Activated T-helper 17 cell treated with anti-CD3 and anti-CD28 coated beads, Interleukin-2, amount 50 U/mL, for 72 hours (primary cell): ENCODE measurements at regions not wholly inside any gene's neighbourhood (a gene's known extent, or its start where the extent isn't known, plus 50 kb on each side); places are given as distances from the start of the nearest gene placed in this dataset.

Experiments used
- ATAC-seq: fragments of 150-1000 bp; cut with Tn5 transposase; replicated peaks from 2 replicates; pipeline ENCODE4 v1.10.0; 2021; ENCODE audit warnings: mild to moderate bottlenecking, moderate library complexity
- H3K27ac Mint-ChIP-seq: one replicate; pipeline ENCODE4 v1.8.0; 2022; ENCODE audit warnings: mixed read lengths
- H3K27me3 Mint-ChIP-seq: one replicate; pipeline ENCODE4 v1.8.0; 2022; ENCODE audit warnings: mixed read lengths
- H3K36me3 Mint-ChIP-seq: one replicate; pipeline ENCODE4 v1.8.0; 2022; ENCODE audit warnings: low read depth, mild to moderate bottlenecking, mixed read lengths
- H3K4me1 Mint-ChIP-seq: one replicate; pipeline ENCODE4 v1.8.0; 2022; ENCODE audit warnings: mixed read lengths
- H3K4me3 Mint-ChIP-seq: one replicate; pipeline ENCODE4 v1.8.0; 2022; ENCODE audit warnings: mild to moderate bottlenecking, mixed read lengths
- H3K9me3 Mint-ChIP-seq: one replicate; pipeline ENCODE4 v1.8.0; 2022; ENCODE audit warnings: mixed read lengths

- Mint-ChIP-seq H3K9me3 (peaks cover 7% of the 10 kb centered on the region), H3K36me3 (no peaks in the 10 kb centered on the region), H3K4me3 (no peak overlapping the region), H3K4me1 (no peaks in the 10 kb centered on the region), H3K27ac (no peak overlapping the region), H3K27me3 (no peaks in the 10 kb centered on the region)
- no peak for ATAC-seq
Observed at GRCh38 chr7:46134795-46135194, 213.7 kb upstream of the IGFBP3 start.

GRCh38 chr7:46134385-46134784 lies 213.3 kb upstream of the IGFBP3 start:
- no peaks in the 10 kb centered on the region for H3K27me3 Mint-ChIP-seq
- no peak overlapping the region for H3K27ac Mint-ChIP-seq
- no peak for ATAC-seq
- H3K9me3 Mint-ChIP-seq, result peaks cover 7% of the 10 kb centered on the region
- no peaks in the 10 kb centered on the region for H3K4me1 Mint-ChIP-seq
- no peaks in the 10 kb centered on the region for H3K36me3 Mint-ChIP-seq
- no peak overlapping the region for H3K4me3 Mint-ChIP-seq

DNA sequence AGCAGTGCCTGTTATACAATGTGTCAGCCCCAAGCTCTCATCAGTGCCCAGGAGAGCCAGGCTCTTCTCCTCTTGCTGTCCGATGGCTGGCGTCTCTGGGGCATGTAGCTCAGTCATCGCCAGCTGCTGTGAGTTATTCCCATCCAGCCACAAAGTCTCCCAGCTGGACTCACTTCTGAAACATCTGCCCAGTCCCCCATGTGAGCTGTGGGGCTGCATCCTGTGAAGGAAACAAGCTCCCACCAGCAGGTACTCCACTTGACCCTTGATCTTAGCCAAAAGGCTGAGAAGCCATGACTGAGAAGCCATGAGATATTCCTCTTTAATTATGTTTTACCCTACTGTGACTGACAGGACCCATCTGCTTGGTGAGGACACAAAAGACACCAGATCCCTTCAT lies 212.7 kb upstream of the IGFBP3 start:
- ATAC-seq, result no peak
- Mint-ChIP-seq H3K4me3 (no peak overlapping the region), H3K9me3 (peaks cover 7% of the 10 kb centered on the region), H3K36me3 (no peaks in the 10 kb centered on the region), H3K4me1 (no peaks in the 10 kb centered on the region), H3K27me3 (no peaks in the 10 kb centered on the region), H3K27ac (no peak overlapping the region)

- Mint-ChIP-seq H3K4me3 (no peak overlapping the region), H3K27ac (no peak overlapping the region), H3K4me1 (no peaks in the 10 kb centered on the region), H3K27me3 (no peaks in the 10 kb centered on the region), H3K36me3 (no peaks in the 10 kb centered on the region), H3K9me3 (peaks cover 7% of the 10 kb centered on the region)
- no peak for ATAC-seq
Observed at GRCh38 chr7:46133072-46133471, 212.0 kb upstream of the IGFBP3 start.

DNA sequence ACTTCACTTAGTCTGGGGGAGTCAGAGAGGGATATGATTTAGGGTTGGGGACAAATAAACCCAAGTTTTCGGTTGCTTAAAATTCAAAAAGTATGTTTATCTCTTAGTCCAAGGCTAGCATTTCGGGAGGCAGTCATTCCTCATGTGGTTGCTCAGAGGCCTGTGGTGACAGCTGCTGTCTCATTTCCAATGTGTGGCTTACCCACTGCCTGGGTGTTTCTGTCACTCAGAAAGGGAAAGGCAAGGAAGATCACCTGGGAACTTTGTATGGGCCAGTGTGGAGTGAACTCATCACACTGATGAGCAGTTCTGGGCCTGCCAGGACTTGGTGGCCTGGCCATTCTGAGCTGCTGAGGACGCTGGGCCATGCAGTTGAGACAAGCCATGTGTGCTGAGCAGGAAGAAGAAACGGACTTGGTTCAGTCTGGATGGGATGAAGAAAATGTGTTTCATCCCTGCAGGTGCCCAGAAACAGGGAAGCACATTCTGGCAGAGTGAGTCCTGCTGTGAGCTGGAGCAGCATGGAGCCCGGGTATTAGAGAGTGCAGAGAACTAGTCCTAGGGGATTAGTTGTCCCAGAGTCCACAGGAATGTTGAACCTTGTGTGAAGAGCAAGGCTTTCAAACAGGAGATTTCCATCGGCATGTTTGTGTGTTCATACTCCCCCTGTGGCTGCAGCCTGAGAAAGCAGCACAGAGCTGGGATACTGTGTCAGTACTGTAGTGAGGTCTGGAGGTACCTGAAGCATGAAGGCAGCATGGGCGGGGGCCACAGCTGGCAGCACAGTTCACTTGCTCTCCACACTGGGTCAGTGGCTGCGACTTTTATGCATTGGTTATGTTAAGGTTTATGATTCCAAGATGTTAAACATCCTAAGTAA lies 211.1 kb upstream of the IGFBP3 start:
- no peaks in the 10 kb centered on the region for H3K27me3 Mint-ChIP-seq
- peaks cover 7% of the 10 kb centered on the region for H3K9me3 Mint-ChIP-seq
- H3K4me1 Mint-ChIP-seq, result no peaks in the 10 kb centered on the region
- no peak for ATAC-seq
- no peak overlapping the region for H3K27ac Mint-ChIP-seq
- H3K4me3 Mint-ChIP-seq, result no peak overlapping the region
- H3K36me3 Mint-ChIP-seq, result no peaks in the 10 kb centered on the region

DNA sequence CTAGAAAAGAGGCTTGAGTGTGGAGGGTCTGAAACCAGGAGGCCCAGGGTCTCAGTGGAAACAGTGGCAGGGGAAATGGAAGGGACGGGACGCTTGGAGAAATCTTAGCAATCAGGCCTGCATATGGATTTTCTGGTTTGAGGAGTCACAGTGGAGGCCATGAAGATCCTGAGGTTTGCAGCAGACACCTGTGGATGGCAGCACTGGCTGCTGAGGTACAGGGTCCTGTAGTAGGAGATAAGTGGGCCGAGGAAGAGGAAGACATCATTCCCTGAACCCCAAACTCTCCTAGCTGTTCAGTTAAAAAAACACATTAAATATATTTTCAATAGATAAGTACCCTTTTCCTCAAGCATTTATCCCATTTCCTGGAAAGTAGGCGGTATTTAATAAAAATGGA lies 208.8 kb upstream of the IGFBP3 start:
- Mint-ChIP-seq H3K9me3 (peaks cover 7% of the 10 kb centered on the region), H3K27ac (no peak overlapping the region), H3K4me1 (no peaks in the 10 kb centered on the region), H3K36me3 (no peaks in the 10 kb centered on the region), H3K27me3 (no peaks in the 10 kb centered on the region), H3K4me3 (no peak overlapping the region)
- no peak for ATAC-seq

GRCh38 chr7:46127814-46128213 lies 206.7 kb upstream of the IGFBP3 start:
- ATAC-seq, result no peak
- Mint-ChIP-seq H3K4me1 (no peaks in the 10 kb centered on the region), H3K4me3 (no peak overlapping the region), H3K27me3 (no peaks in the 10 kb centered on the region), H3K27ac (no peak overlapping the region), H3K36me3 (no peaks in the 10 kb centered on the region), H3K9me3 (peaks cover 7% of the 10 kb centered on the region)

DNA sequence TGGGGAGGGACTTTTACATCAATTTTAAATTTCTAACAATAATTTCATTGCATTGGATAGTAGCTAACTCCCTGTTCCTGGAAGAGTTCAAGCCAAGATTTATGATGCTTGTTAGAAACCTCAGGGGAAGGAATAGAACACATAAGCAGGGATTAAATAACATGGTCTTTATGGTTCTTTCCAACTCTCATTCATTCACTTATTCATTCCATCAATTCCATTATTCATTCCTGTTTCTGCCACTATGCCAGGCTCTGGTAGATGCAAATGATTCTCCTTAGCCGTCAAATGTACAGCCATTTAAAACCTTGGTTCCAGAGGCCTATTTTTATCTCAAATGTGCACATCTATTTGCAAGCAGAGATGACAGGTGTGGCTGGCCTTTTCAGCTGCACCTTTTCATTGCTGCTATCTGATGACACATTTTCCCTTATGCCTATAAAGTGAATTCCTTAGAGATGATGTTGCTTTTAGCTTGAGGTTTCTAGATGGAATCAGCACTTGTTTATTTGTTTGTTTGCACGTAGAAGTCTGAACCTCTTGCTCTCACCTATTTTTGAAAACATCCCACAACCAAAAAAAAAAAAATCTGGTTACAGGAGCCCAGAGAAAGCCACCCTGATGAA lies 205.7 kb upstream of the IGFBP3 start:
- Mint-ChIP-seq H3K4me1 (no peaks in the 10 kb centered on the region), H3K4me3 (no peak overlapping the region), H3K27me3 (no peaks in the 10 kb centered on the region), H3K36me3 (no peaks in the 10 kb centered on the region), H3K27ac (no peak overlapping the region), H3K9me3 (peaks cover 7% of the 10 kb centered on the region)
- ATAC-seq, result no peak

- Mint-ChIP-seq H3K4me3 (no peak overlapping the region), H3K36me3 (no peaks in the 10 kb centered on the region), H3K4me1 (no peaks in the 10 kb centered on the region), H3K27me3 (no peaks in the 10 kb centered on the region), H3K27ac (no peak overlapping the region), H3K9me3 (no peaks in the 10 kb centered on the region)
- ATAC-seq, result no peak
Observed at GRCh38 chr7:46123756-46124343, 202.8 kb upstream of the IGFBP3 start.

- no peak for ATAC-seq
- no peak overlapping the region for H3K27ac Mint-ChIP-seq
- no peaks in the 10 kb centered on the region for H3K36me3 Mint-ChIP-seq
- H3K27me3 Mint-ChIP-seq, result no peaks in the 10 kb centered on the region
- H3K4me3 Mint-ChIP-seq, result no peak overlapping the region
- H3K9me3 Mint-ChIP-seq, result no peaks in the 10 kb centered on the region
- H3K4me1 Mint-ChIP-seq, result no peaks in the 10 kb centered on the region
Observed at GRCh38 chr7:46115410-46115809, 194.3 kb upstream of the IGFBP3 start.

DNA sequence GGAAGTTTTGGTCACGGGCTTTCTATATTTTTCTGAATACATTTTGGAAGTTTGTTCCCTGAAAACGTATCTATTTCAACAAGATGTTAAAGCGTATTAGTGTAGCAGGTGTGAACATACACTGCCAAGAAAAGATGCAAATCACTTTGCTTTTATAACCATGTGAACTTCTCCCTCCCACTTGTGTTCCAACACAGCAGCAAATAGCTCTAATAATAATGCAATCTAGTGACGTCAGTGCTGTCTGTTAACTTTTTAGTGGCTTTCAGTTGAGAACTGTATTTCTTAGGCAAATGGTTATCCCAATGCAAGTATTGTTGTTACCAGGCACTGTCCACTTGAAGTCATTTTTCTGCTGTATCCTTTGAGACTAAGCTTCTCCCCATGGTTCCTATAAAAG lies 188.4 kb upstream of the IGFBP3 start:
- H3K36me3 Mint-ChIP-seq, result no peaks in the 10 kb centered on the region
- no peaks in the 10 kb centered on the region for H3K27me3 Mint-ChIP-seq
- peaks cover 3% of the 10 kb centered on the region for H3K9me3 Mint-ChIP-seq
- H3K4me3 Mint-ChIP-seq, result no peak overlapping the region
- no peaks in the 10 kb centered on the region for H3K4me1 Mint-ChIP-seq
- H3K27ac Mint-ChIP-seq, result no peak overlapping the region
- ATAC-seq, result no peak

- H3K4me1 Mint-ChIP-seq, result no peaks in the 10 kb centered on the region
- no peaks in the 10 kb centered on the region for H3K27me3 Mint-ChIP-seq
- peaks cover 3% of the 10 kb centered on the region for H3K9me3 Mint-ChIP-seq
- ATAC-seq, result no peak
- no peak overlapping the region for H3K4me3 Mint-ChIP-seq
- H3K36me3 Mint-ChIP-seq, result no peaks in the 10 kb centered on the region
- H3K27ac Mint-ChIP-seq, result no peak overlapping the region
Observed at GRCh38 chr7:46108272-46108671, 187.2 kb upstream of the IGFBP3 start.

- no peak for ATAC-seq
- Mint-ChIP-seq H3K36me3 (no peaks in the 10 kb centered on the region), H3K4me3 (no peak overlapping the region), H3K4me1 (no peaks in the 10 kb centered on the region), H3K9me3 (peaks cover 3% of the 10 kb centered on the region), H3K27ac (no peak overlapping the region), H3K27me3 (no peaks in the 10 kb centered on the region)
Observed at GRCh38 chr7:46107610-46108217, 186.6 kb upstream of the IGFBP3 start.

- H3K4me3 Mint-ChIP-seq, result no peak overlapping the region
- H3K27me3 Mint-ChIP-seq, result no peaks in the 10 kb centered on the region
- H3K4me1 Mint-ChIP-seq, result no peaks in the 10 kb centered on the region
- H3K36me3 Mint-ChIP-seq, result no peaks in the 10 kb centered on the region
- ATAC-seq, result no peak
- no peak overlapping the region for H3K27ac Mint-ChIP-seq
- H3K9me3 Mint-ChIP-seq, result peaks cover 4% of the 10 kb centered on the region
Observed at GRCh38 chr7:46100521-46100920, 179.4 kb upstream of the IGFBP3 start.

DNA sequence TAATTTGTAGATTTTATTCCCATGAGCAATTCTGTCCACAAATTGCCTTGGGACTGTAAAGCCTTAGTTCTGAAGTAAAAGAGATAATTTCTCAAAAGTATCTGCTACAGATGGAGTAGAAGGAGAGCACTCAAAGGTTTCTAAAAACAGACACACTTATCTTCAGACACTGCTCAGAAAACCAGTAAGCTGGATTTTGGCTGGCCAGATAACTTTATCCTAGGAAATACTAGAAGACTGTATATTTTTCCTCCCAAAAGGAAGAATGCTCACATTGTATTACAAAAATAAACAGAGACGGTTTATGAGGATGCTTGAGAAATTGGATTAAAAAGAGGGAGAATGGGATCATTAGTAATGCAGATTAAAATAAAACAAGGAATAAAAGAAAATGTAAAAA lies 178.0 kb upstream of the IGFBP3 start:
- Mint-ChIP-seq H3K27me3 (no peaks in the 10 kb centered on the region), H3K4me3 (no peak overlapping the region), H3K36me3 (no peaks in the 10 kb centered on the region), H3K9me3 (peaks cover 4% of the 10 kb centered on the region), H3K27ac (no peak overlapping the region), H3K4me1 (no peaks in the 10 kb centered on the region)
- no peak for ATAC-seq
